SK-N-SH (cell line): ENCODE measurements at regions not wholly inside any gene's neighbourhood (a gene's known extent, or its start where the extent isn't known, plus 50 kb on each side); places are given as distances from the start of the nearest gene placed in this dataset.

Experiments
- CTCF ChIA-PET: fragments of 300-600, 350-600 bp; formaldehyde crosslinking; extraction: SDS; loops from one replicate; lab custom pipeline; 2021; lab: Yijun Ruan, JAX
- POLR2A ChIA-PET: fragments of 350-600 bp; sonication (Branson Sonifier 250); formaldehyde crosslinking; extraction: SDS; loops from one replicate; lab custom pipeline; 2020; ENCODE audit warnings: antibody characterized with exemption, inconsistent platforms; lab: Yijun Ruan, JAX
- DNase-seq: peaks from one replicate; pipeline ENCODE4 v3.0.0; 2012
- H2AFZ ChIP-seq: fragments of 200-600 bp; sonication (generic); 2 replicates; pipeline ENCODE4 v1.8.1; 2016; ENCODE audit warnings: antibody characterized with exemption, mild to moderate bottlenecking, low read depth
- H3F3A ChIP-seq: fragments of 200-600 bp; sonication (generic); replicated peaks from 2 replicates; pipeline ENCODE3; 2016; ENCODE audit warnings: antibody characterized with exemption, mild to moderate bottlenecking; ENCODE audit not compliant: insufficient read depth
- H3K27ac ChIP-seq, 2 experiments: fragments of 200-500 bp in 1 of 2; fragments of 200-600 bp in 1 of 2; sonication (Bioruptor generic) in 1 of 2; sonication (generic), shearing (Covaris generic) in 1 of 2; 2 replicates each; pipeline versions ENCODE4 v1.5.1 to v1.6.1; 2014 to 2016; ENCODE audit warnings: low read depth in 2 of 2, inconsistent platforms in 1 of 2, low read length in 1 of 2, mild to moderate bottlenecking in 1 of 2, mixed read lengths in 1 of 2
- H3K27me3 ChIP-seq: fragments of 200-600 bp; sonication (generic), shearing (Covaris generic); 2 replicates; pipeline ENCODE4 v1.6.1; 2016; ENCODE audit warnings: mixed run types; ENCODE audit not compliant: insufficient read depth
- H3K36me3 ChIP-seq, 2 experiments: fragments of 200-500 bp in 1 of 2; fragments of 200-600 bp in 1 of 2; sonication (Bioruptor generic) in 1 of 2; sonication (generic) in 1 of 2; replicated peaks in 1 of 2; 2 replicates each; pipeline versions ENCODE3 to v1.5.1; 2014 to 2016; ENCODE audit warnings: low read length in 1 of 2, mild to moderate bottlenecking in 1 of 2; ENCODE audit not compliant: insufficient read depth in 2 of 2, control insufficient read depth in 1 of 2
- H3K4me1 ChIP-seq, 2 experiments: fragments of 200-500 bp in 1 of 2; fragments of 200-600 bp in 1 of 2; sonication (Bioruptor generic) in 1 of 2; sonication (generic), shearing (Covaris generic) in 1 of 2; 2 replicates each; pipeline versions ENCODE4 v1.5.1 to v1.6.1; 2014 to 2016; ENCODE audit warnings: low read depth in 1 of 2, low read length in 1 of 2, mixed run types in 1 of 2; ENCODE audit not compliant: insufficient read depth in 2 of 2, control insufficient read depth in 1 of 2
- H3K4me2 ChIP-seq: fragments of 200-600 bp; sonication (generic), shearing (Covaris generic); 2 replicates; pipeline ENCODE4 v1.6.1; 2017; ENCODE audit warnings: mixed run types
- H3K4me3 ChIP-seq, 2 experiments: fragments of 200-500 bp in 1 of 2; fragments of 200-600 bp in 1 of 2; sonication (Bioruptor generic) in 1 of 2; sonication (generic), shearing (Covaris generic) in 1 of 2; 2 replicates each; pipeline versions ENCODE4 v1.5.1 to v1.8.1; 2014 to 2016; ENCODE audit warnings: low read depth in 2 of 2, inconsistent platforms in 1 of 2, low read length in 1 of 2, mild to moderate bottlenecking in 1 of 2, mixed read lengths in 1 of 2, moderate library complexity in 1 of 2
- H3K79me2 ChIP-seq: fragments of 200-600 bp; sonication (generic); 2 replicates; pipeline ENCODE4 v1.8.1; 2017; ENCODE audit warnings: mild to moderate bottlenecking; ENCODE audit not compliant: insufficient read depth
- H3K9ac ChIP-seq: fragments of 200-600 bp; sonication (generic); 2 replicates; pipeline ENCODE4 v1.6.1; 2017; ENCODE audit warnings: mixed run types
- H3K9me2 ChIP-seq: fragments of 200-600 bp; sonication (generic); 2 replicates; pipeline ENCODE4 v1.6.1; 2017; ENCODE audit warnings: mixed run types
- H3K9me3 ChIP-seq: fragments of 200-600 bp; sonication (generic); 2 replicates; pipeline ENCODE4 v1.6.1; 2017; ENCODE audit warnings: mixed run types, mild to moderate bottlenecking, moderate library complexity
- H4K20me1 ChIP-seq: fragments of 200-600 bp; sonication (generic); 2 replicates; pipeline ENCODE4 v1.6.1; 2017; ENCODE audit warnings: mild to moderate bottlenecking, mixed run types; ENCODE audit not compliant: insufficient read depth
- CHD2 ChIP-seq: fragments of 150-350 bp; IDR thresholded peaks from 2 replicates; pipeline ENCODE4 v1.6.1; 2018; ENCODE audit warnings: low read length; ENCODE audit not compliant: partially characterized antibody
- CTCF ChIP-seq: fragments of 200-600 bp; sonication (generic); IDR thresholded peaks from 2 replicates; pipeline ENCODE4 v1.6.1; 2017; ENCODE audit warnings: antibody characterized with exemption, mild to moderate bottlenecking, moderate library complexity
- ELF1 ChIP-seq: IDR thresholded peaks from 2 replicates; pipeline ENCODE4 v1.4.0; 2012
- EZH2phosphoT487 ChIP-seq: fragments of 200-600 bp; sonication (generic); IDR thresholded peaks from 2 replicates; pipeline ENCODE4 v1.6.1; 2017; ENCODE audit warnings: low read depth, mixed run types, mild to moderate bottlenecking, antibody characterized with exemption, moderate library complexity, borderline replicate concordance
- FOSL2 ChIP-seq: IDR thresholded peaks from 2 replicates; pipeline ENCODE4 v1.4.0; 2012; ENCODE audit warnings: low read depth, mild to moderate bottlenecking, moderate library complexity, borderline replicate concordance
- FOXM1 ChIP-seq: IDR thresholded peaks from 2 replicates; pipeline ENCODE4 v1.4.0; 2012; ENCODE audit warnings: low read depth, mild to moderate bottlenecking
- GATA2 ChIP-seq: sonication (generic); formaldehyde crosslinking; IDR thresholded peaks from 2 replicates; pipeline ENCODE4 v1.5.0; 2020; ENCODE audit warnings: mild to moderate bottlenecking, missing genetic modification reagents
- PBX3 ChIP-seq: IDR thresholded peaks from 2 replicates; pipeline ENCODE4; 2012
- RXRA ChIP-seq: IDR thresholded peaks from 2 replicates; pipeline ENCODE4 v1.4.0; 2012; ENCODE audit warnings: low read depth, mild to moderate bottlenecking, borderline replicate concordance
- SIN3A ChIP-seq: IDR thresholded peaks from 2 replicates; pipeline ENCODE4 v1.6.1; 2012; ENCODE audit warnings: low read depth, mild to moderate bottlenecking, low read length, moderate library complexity, borderline replicate concordance
- TAF1 ChIP-seq: IDR thresholded peaks from 2 replicates; pipeline ENCODE4 v1.6.1; 2012; ENCODE audit warnings: low read depth, mild to moderate bottlenecking, low read length, moderate library complexity, borderline replicate concordance
- TEAD4 ChIP-seq: IDR thresholded peaks from 2 replicates; pipeline ENCODE4 v1.4.0; 2012; ENCODE audit warnings: mild to moderate bottlenecking, borderline replicate concordance; ENCODE audit not compliant: insufficient read depth
- USF1 ChIP-seq: IDR thresholded peaks from 2 replicates; pipeline ENCODE4 v1.4.0; 2012; ENCODE audit warnings: low read depth, borderline replicate concordance
- YY1 ChIP-seq: IDR thresholded peaks from 2 replicates; pipeline ENCODE4 v1.4.0; 2012; ENCODE audit warnings: low read depth, mild to moderate bottlenecking
- WGBS: methylation state at CpG from one replicate; pipeline ENCODE4 v1.1.6; 2017; ENCODE audit warnings: low lambda C conversion rate; 5-methylcytosine and 5-hydroxymethylcytosine counted together
- TF ChIP-seq, protein P1 (sequence below): IDR thresholded peaks from 2 replicates; pipeline ENCODE4 v1.6.1; 2012; ENCODE audit warnings: mild to moderate bottlenecking, low read depth, low read length, moderate library complexity

DNA sequence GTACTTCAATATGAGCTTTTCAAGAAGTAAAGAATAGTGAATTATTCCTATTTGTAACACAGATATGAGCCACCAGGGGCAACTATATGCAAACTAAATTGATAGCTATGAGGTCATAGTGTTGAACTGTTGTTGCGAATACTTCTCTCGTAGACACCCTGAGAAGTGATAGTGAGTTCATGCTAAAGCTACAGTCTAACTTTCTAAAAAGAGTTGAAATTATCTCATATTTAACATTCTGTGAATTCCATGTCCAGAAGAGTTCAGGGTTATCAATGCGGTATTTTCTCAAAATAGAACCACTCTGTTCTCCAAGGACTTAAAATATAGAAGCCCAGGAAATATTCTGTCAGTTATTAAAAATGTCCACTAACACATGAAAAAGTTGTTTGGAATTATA lies 185.4 kb downstream of the AASDHPPT start (continued):
- TF ChIP-seq, protein P1, sequence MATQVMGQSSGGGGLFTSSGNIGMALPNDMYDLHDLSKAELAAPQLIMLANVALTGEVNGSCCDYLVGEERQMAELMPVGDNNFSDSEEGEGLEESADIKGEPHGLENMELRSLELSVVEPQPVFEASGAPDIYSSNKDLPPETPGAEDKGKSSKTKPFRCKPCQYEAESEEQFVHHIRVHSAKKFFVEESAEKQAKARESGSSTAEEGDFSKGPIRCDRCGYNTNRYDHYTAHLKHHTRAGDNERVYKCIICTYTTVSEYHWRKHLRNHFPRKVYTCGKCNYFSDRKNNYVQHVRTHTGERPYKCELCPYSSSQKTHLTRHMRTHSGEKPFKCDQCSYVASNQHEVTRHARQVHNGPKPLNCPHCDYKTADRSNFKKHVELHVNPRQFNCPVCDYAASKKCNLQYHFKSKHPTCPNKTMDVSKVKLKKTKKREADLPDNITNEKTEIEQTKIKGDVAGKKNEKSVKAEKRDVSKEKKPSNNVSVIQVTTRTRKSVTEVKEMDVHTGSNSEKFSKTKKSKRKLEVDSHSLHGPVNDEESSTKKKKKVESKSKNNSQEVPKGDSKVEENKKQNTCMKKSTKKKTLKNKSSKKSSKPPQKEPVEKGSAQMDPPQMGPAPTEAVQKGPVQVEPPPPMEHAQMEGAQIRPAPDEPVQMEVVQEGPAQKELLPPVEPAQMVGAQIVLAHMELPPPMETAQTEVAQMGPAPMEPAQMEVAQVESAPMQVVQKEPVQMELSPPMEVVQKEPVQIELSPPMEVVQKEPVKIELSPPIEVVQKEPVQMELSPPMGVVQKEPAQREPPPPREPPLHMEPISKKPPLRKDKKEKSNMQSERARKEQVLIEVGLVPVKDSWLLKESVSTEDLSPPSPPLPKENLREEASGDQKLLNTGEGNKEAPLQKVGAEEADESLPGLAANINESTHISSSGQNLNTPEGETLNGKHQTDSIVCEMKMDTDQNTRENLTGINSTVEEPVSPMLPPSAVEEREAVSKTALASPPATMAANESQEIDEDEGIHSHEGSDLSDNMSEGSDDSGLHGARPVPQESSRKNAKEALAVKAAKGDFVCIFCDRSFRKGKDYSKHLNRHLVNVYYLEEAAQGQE = no peak
- TF ChIP-seq YY1 (no peak), FOXM1 (no peak), RXRA (no peak)

- Histone ChIP-seq H3K4me2 (no peak overlapping the region), H4K20me1 (no peaks in the 10 kb centered on the region), H2AFZ (no peak overlapping the region), H3K9me2 (no peaks in the 10 kb centered on the region), H3K79me2 (no peaks in the 10 kb centered on the region), H3K9ac (no peak overlapping the region), H3K27ac (no peak overlapping the region), H3K36me3 (no peaks in the 10 kb centered on the region), H3K27me3 (no peaks in the 10 kb centered on the region), H3K9me3 (no peaks in the 10 kb centered on the region), H3K4me3 (no peak overlapping the region), H3K4me1 (no peaks in the 10 kb centered on the region), H3F3A (no peaks in the 10 kb centered on the region)
- no peak for DNase-seq
- TF ChIP-seq GATA2 = no peak
- 40% methylated on average over 3 of the region's 3 CpGs for WGBS
- ChIA-PET POLR2A (no interaction called here), CTCF (no interaction called here)
Observed at GRCh38 chr11:106263527-106263926, 186.1 kb downstream of the AASDHPPT start.

DNA sequence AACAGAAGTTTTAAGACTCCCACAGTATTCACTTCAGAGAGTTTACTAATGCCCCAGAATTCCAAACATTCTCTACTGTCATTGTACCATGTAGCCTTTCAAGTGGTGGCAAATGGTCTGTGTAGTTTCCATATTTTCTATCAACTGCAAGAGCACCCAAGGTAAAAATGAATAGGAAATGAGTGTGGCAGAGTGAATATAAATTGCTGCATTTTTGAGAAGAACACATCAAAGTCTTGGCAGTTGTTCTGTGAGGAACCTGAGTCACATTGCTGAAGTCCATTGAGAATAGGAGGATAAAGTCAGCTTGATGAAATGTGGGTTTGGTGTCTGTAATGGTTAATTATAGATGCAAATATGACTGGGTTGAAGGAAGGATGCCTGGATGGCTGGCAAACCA lies 193.6 kb downstream of the AASDHPPT start:
- H3K4me1 ChIP-seq = peaks cover 0 to 4% of the 10 kb centered on the region in 2 experiments; a peak in 1 of 4 replicates
- H4K20me1 ChIP-seq = no peaks in the 10 kb centered on the region
- H3F3A ChIP-seq = no peaks in the 10 kb centered on the region
- no peak for DNase-seq
- H3K27me3 ChIP-seq = no peaks in the 10 kb centered on the region
- no peaks in the 10 kb centered on the region for H3K36me3 ChIP-seq
- no peak overlapping the region for H2AFZ ChIP-seq
- H3K27ac ChIP-seq = no peak overlapping the region
- H3K79me2 ChIP-seq = no peaks in the 10 kb centered on the region
- ChIA-PET POLR2A (no interaction called here), CTCF (no interaction called here)
- no peak overlapping the region for H3K4me2 ChIP-seq
- no peaks in the 10 kb centered on the region for H3K9me3 ChIP-seq
- H3K9me2 ChIP-seq = no peaks in the 10 kb centered on the region
- H3K9ac ChIP-seq = no peak overlapping the region
- no peak overlapping the region for H3K4me3 ChIP-seq
- TF ChIP-seq YY1 (no peak), TAF1 (no peak), EZH2phosphoT487 (no peak), FOSL2 (no peak), ELF1 (no peak), USF1 (no peak), TEAD4 (no peak), GATA2 (no peak), PBX3 (no peak), SIN3A (no peak), CTCF (no peak), CHD2 (no peak)
- TF ChIP-seq, protein P1 = no peak
